ENCODE measurements at regions not wholly inside any gene's neighbourhood (a gene's known extent, or its start where the extent isn't known, plus 50 kb on each side); places are given as distances from the start of the nearest gene placed in this dataset.

- no peak for TF ChIP-seq CTCF (IDR thresholded peaks at IDR 0.05)
- no peak for TF ChIP-seq ZFX (IDR thresholded peaks at IDR 0.05; ENCODE audit: borderline replicate concordance)
Measured at GRCh38 chr22:22973336-22973735, 85.7 kb downstream of the IGLL5 start.

Measured in 22Rv1 (cell line).